ENCODE measurements at regions not wholly inside any gene's neighbourhood (a gene's known extent, or its start where the extent isn't known, plus 50 kb on each side); places are given as distances from the start of the nearest gene placed in this dataset.
"Not testable (repeated sequence)": the region's sequence is repeated elsewhere in the genome, so short reads cannot be mapped to it uniquely, and the experiment has no call there.

GRCh38 chr6:150756173-150756572, 109.3 kb upstream of the MTHFD1L start:
- no peak for TF ChIP-seq CTCF (IDR thresholded peaks at IDR 0.05; ENCODE audit: low read length)
- TF ChIP-seq EZH2 (IDR thresholded peaks at IDR 0.05; ENCODE audit: borderline replicate concordance, low read length), result no peak

GRCh38 chr6:150757807-150758206, 107.7 kb upstream of the MTHFD1L start:
- H3K27me3 ChIP-seq (ENCODE audit: insufficient read depth, low read length); H4K20me1 ChIP-seq (ENCODE audit: insufficient read depth, low read length); H3F3A ChIP-seq (ENCODE audit: insufficient read depth, low read length); H2AFZ ChIP-seq (ENCODE audit: low read length); H3K4me2 ChIP-seq (ENCODE audit: low read length); H3K9ac ChIP-seq (ENCODE audit: low read length); H3K9me3 ChIP-seq (ENCODE audit: low read length); H3K27ac ChIP-seq (ENCODE audit: low read depth, low read length, poor library complexity, severe bottlenecking); H3K4me3 ChIP-seq (ENCODE audit: low read depth, low read length, poor library complexity, severe bottlenecking); H3K9me2 ChIP-seq (ENCODE audit: low read depth, low read length): not testable (repeated sequence)
- H3K79me2 ChIP-seq (ENCODE audit: insufficient read depth, low read length), result peaks cover 46% of the 10 kb centered on the region
- H3K36me3 ChIP-seq (ENCODE audit: insufficient read depth, low read length), result peaks cover 61% of the 10 kb centered on the region
- H3K4me1 ChIP-seq (ENCODE audit: insufficient read depth, low read length, severe bottlenecking), result peaks cover 14% of the 10 kb centered on the region

More at GRCh38 chr6:150756173-150756572, 109.3 kb upstream of the MTHFD1L start:
- H3K79me2 ChIP-seq (ENCODE audit: insufficient read depth, low read length), result peaks cover 51% of the 10 kb centered on the region
- no peaks in the 10 kb centered on the region for H4K20me1 ChIP-seq (ENCODE audit: insufficient read depth, low read length)
- no peak overlapping the region for H3K9ac ChIP-seq (ENCODE audit: low read length)
- H3K4me3 ChIP-seq (ENCODE audit: low read depth, low read length, poor library complexity, severe bottlenecking), result no peak overlapping the region
- H3K9me3 ChIP-seq (ENCODE audit: low read length), result no peaks in the 10 kb centered on the region
- H3K36me3 ChIP-seq (ENCODE audit: insufficient read depth, low read length), result peaks cover 63% of the 10 kb centered on the region
- no peak overlapping the region for H2AFZ ChIP-seq (ENCODE audit: low read length)
- H3K9me2 ChIP-seq (ENCODE audit: low read depth, low read length), result no peaks in the 10 kb centered on the region
- H3K4me2 ChIP-seq (ENCODE audit: low read length), result no peak overlapping the region
- H3K27me3 ChIP-seq (ENCODE audit: insufficient read depth, low read length), result no peaks in the 10 kb centered on the region
- H3F3A ChIP-seq (ENCODE audit: insufficient read depth, low read length), result no peaks in the 10 kb centered on the region
- no peak overlapping the region for H3K27ac ChIP-seq (ENCODE audit: low read depth, low read length, poor library complexity, severe bottlenecking)
- peaks cover 4% of the 10 kb centered on the region for H3K4me1 ChIP-seq (ENCODE audit: insufficient read depth, low read length, severe bottlenecking)

GRCh38 chr6:150759483-150759882, 106.0 kb upstream of the MTHFD1L start:
- peaks cover 30% of the 10 kb centered on the region for H3K4me1 ChIP-seq (ENCODE audit: insufficient read depth, low read length, severe bottlenecking)
- H3K27me3 ChIP-seq (ENCODE audit: insufficient read depth, low read length), result no peaks in the 10 kb centered on the region
- H2AFZ ChIP-seq (ENCODE audit: low read length), result no peak overlapping the region
- H3K27ac ChIP-seq (ENCODE audit: low read depth, low read length, poor library complexity, severe bottlenecking), result no peak overlapping the region
- H3K4me2 ChIP-seq (ENCODE audit: low read length), result no peak overlapping the region
- no peaks in the 10 kb centered on the region for H3K9me2 ChIP-seq (ENCODE audit: low read depth, low read length)
- no peak overlapping the region for H3K9ac ChIP-seq (ENCODE audit: low read length)
- peaks cover 63% of the 10 kb centered on the region for H3K36me3 ChIP-seq (ENCODE audit: insufficient read depth, low read length)
- peaks cover 42% of the 10 kb centered on the region for H3K79me2 ChIP-seq (ENCODE audit: insufficient read depth, low read length)
- no peak overlapping the region for H3K4me3 ChIP-seq (ENCODE audit: low read depth, low read length, poor library complexity, severe bottlenecking)
- H4K20me1 ChIP-seq (ENCODE audit: insufficient read depth, low read length), result no peaks in the 10 kb centered on the region
- H3K9me3 ChIP-seq (ENCODE audit: low read length), result no peaks in the 10 kb centered on the region
- H3F3A ChIP-seq (ENCODE audit: insufficient read depth, low read length), result no peaks in the 10 kb centered on the region
- TF ChIP-seq EZH2 (IDR thresholded peaks at IDR 0.05; ENCODE audit: borderline replicate concordance, low read length) (no peak), CTCF (IDR thresholded peaks at IDR 0.05; ENCODE audit: low read length) (no peak)

GRCh38 chr6:150761771-150762170, 103.7 kb upstream of the MTHFD1L start:
- no peaks in the 10 kb centered on the region for H3K9me2 ChIP-seq (ENCODE audit: low read depth, low read length)
- H3K9me3 ChIP-seq (ENCODE audit: low read length), result no peaks in the 10 kb centered on the region
- no peaks in the 10 kb centered on the region for H3K27me3 ChIP-seq (ENCODE audit: insufficient read depth, low read length)
- no peak overlapping the region for H3K27ac ChIP-seq (ENCODE audit: low read depth, low read length, poor library complexity, severe bottlenecking)
- no peak overlapping the region for H3K4me3 ChIP-seq (ENCODE audit: low read depth, low read length, poor library complexity, severe bottlenecking)
- H3K4me2 ChIP-seq (ENCODE audit: low read length), result no peak overlapping the region
- no peaks in the 10 kb centered on the region for H3F3A ChIP-seq (ENCODE audit: insufficient read depth, low read length)
- peaks cover 59% of the 10 kb centered on the region for H3K36me3 ChIP-seq (ENCODE audit: insufficient read depth, low read length)
- TF ChIP-seq CTCF (IDR thresholded peaks at IDR 0.05; ENCODE audit: low read length) (no peak), EZH2 (IDR thresholded peaks at IDR 0.05; ENCODE audit: borderline replicate concordance, low read length) (no peak)
- no peak overlapping the region for H3K9ac ChIP-seq (ENCODE audit: low read length)
- H3K79me2 ChIP-seq (ENCODE audit: insufficient read depth, low read length), result peaks cover 42% of the 10 kb centered on the region
- no peaks in the 10 kb centered on the region for H4K20me1 ChIP-seq (ENCODE audit: insufficient read depth, low read length)
- H3K4me1 ChIP-seq (ENCODE audit: insufficient read depth, low read length, severe bottlenecking), result peaks cover 53% of the 10 kb centered on the region
- H2AFZ ChIP-seq (ENCODE audit: low read length), result no peak overlapping the region
